Progenitor cell of endocrine pancreas (in vitro differentiated cells): ENCODE measurements at regions not wholly inside any gene's neighbourhood (a gene's known extent, or its start where the extent isn't known, plus 50 kb on each side); places are given as distances from the start of the nearest gene placed in this dataset.

Source experiments
- DNase-seq: peaks from one replicate; pipeline ENCODE4 v3.0.0; 2021; ENCODE audit warnings: low spot score; ENCODE audit not compliant: unreplicated experiment
- H3K27ac Mint-ChIP-seq: 2 replicates; pipeline ENCODE4 v1.8.0; 2021; ENCODE audit warnings: mild to moderate bottlenecking, moderate library complexity, mixed read lengths
- H3K27me3 Mint-ChIP-seq: 2 replicates; pipeline ENCODE4 v1.8.0; 2021; ENCODE audit warnings: mixed read lengths
- H3K36me3 Mint-ChIP-seq: 2 replicates; pipeline ENCODE4 v1.8.0; 2022; ENCODE audit warnings: mixed read lengths; ENCODE audit not compliant: insufficient read depth
- H3K4me1 Mint-ChIP-seq: 2 replicates; pipeline ENCODE4 v1.8.0; 2021; ENCODE audit warnings: low read depth, mixed read lengths
- H3K4me3 Mint-ChIP-seq: 2 replicates; pipeline ENCODE4 v1.8.0; 2021; ENCODE audit warnings: low read depth, mild to moderate bottlenecking, moderate library complexity, mixed read lengths
- H3K9me3 Mint-ChIP-seq: 2 replicates; pipeline ENCODE4 v1.8.0; 2021; ENCODE audit warnings: low read depth, mixed read lengths
- CTCF ChIP-seq: fragments of 200-600 bp; sonication (generic); IDR thresholded peaks from one replicate; pipeline ENCODE4 v1.5.0; 2021; ENCODE audit warnings: antibody characterized with exemption, mild to moderate bottlenecking; ENCODE audit not compliant: unreplicated experiment

- no peak for TF ChIP-seq CTCF
- Mint-ChIP-seq H3K27ac (no peak overlapping the region), H3K9me3 (no peaks in the 10 kb centered on the region)
These were observed 404.1 kb downstream of the ADAMTS20 start for GRCh38 chr12:43147878-43148277.

GRCh38 chr12:43145481-43145880, 406.5 kb downstream of the ADAMTS20 start:
- no peak for TF ChIP-seq CTCF
- Mint-ChIP-seq H3K27ac (no peak overlapping the region), H3K4me1 (no peaks in the 10 kb centered on the region), H3K27me3 (no peaks in the 10 kb centered on the region), H3K9me3 (peaks cover 9% of the 10 kb centered on the region), H3K4me3 (no peak overlapping the region), H3K36me3 (no peaks in the 10 kb centered on the region)
- no peak for DNase-seq

More at GRCh38 chr12:43147878-43148277, 404.1 kb downstream of the ADAMTS20 start:
- H3K4me3 Mint-ChIP-seq: no peak overlapping the region
- no peaks in the 10 kb centered on the region for H3K27me3 Mint-ChIP-seq
- no peaks in the 10 kb centered on the region for H3K4me1 Mint-ChIP-seq
- H3K36me3 Mint-ChIP-seq: no peaks in the 10 kb centered on the region
- DNase-seq: no peak

- H3K27me3 Mint-ChIP-seq: no peaks in the 10 kb centered on the region
- no peak for TF ChIP-seq CTCF
- peaks cover 18% of the 10 kb centered on the region for H3K9me3 Mint-ChIP-seq
- no peaks in the 10 kb centered on the region for H3K4me1 Mint-ChIP-seq
- no peak for DNase-seq
- H3K4me3 Mint-ChIP-seq: no peak overlapping the region
- no peaks in the 10 kb centered on the region for H3K36me3 Mint-ChIP-seq
- no peak overlapping the region for H3K27ac Mint-ChIP-seq
These were observed 408.7 kb downstream of the ADAMTS20 start for GRCh38 chr12:43143278-43143677.

- Mint-ChIP-seq H3K9me3 (peaks cover 15% of the 10 kb centered on the region), H3K27ac (no peak overlapping the region), H3K4me3 (no peak overlapping the region), H3K4me1 (peaks cover 9% of the 10 kb centered on the region), H3K36me3 (no peaks in the 10 kb centered on the region), H3K27me3 (no peaks in the 10 kb centered on the region)
- no peak for TF ChIP-seq CTCF
- DNase-seq: no peak
These were observed 419.7 kb downstream of the ADAMTS20 start for GRCh38 chr12:43132291-43132690.

GRCh38 chr12:43131301-43131700, 420.7 kb downstream of the ADAMTS20 start:
- Mint-ChIP-seq H3K9me3 (peaks cover 13% of the 10 kb centered on the region), H3K36me3 (no peaks in the 10 kb centered on the region), H3K27me3 (no peaks in the 10 kb centered on the region), H3K4me3 (no peak overlapping the region), H3K4me1 (peaks cover 9% of the 10 kb centered on the region), H3K27ac (no peak overlapping the region)
- DNase-seq: no peak
- TF ChIP-seq CTCF: no peak
